ENCODE measurements at regions not wholly inside any gene's neighbourhood (a gene's known extent, or its start where the extent isn't known, plus 50 kb on each side); places are given as distances from the start of the nearest gene placed in this dataset.
A peak's percentile ranks its signal among the peaks of the same experiment; 100 is the strongest.

DNA sequence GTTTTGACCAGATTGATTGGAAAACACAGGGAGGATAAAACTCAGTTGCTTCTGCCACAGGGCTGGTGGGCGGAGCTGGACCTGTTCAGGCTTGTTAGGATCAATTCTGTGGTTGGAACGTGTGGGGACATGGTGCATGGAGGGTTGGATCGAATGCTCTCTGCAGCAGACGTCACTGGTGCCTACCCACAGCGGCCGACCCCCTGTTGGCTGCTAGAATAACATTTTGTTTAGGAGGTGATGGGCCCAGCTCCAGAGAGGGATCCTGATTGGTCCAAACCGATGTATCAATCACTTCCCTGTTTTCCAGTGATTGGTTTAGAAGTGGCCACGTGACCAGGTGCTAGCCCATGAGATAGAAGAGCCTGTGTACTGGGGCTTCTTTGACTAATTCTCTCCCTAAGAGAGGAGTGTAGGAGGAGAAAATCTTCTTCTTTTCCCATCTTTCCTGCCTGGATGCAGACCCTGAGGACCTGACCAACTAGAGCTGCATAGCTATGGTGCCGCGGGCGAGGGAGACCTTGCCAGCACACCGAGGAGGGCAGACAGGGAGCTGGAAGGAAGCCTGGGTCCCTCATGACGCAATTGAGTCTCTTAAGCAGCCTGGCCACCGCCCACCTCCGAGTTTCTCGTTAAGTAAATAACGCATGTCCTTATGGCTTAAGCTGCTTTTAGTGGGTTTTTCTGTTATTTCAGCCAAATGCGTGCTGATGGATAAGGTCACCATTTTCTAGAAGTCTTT, 163.5 kb downstream of the AACS start:
- DNase-seq: no peak

GRCh38 chr12:125229878-125230530, 164.8 kb downstream of the AACS start:
- no peak for DNase-seq

DNA sequence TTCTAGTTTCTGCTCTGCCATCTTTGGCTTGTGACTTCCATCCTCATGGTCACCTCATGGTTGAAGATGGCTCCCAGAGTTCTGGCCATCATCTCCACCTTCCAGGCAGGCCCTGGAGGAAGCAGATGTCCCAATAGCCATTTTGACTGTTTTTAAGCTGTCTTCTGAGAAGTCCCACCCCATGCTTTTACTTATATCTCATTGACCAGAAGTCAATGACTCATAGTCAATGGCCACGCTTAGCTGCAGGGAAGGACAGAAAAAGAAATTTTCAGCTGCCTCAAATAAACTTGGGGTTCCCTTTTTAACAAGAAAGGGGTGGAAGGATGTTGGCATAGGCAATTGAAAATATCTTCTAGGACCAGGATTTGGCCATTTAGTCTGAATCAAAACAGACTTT, 168.1 kb downstream of the AACS start:
- no peak for DNase-seq

DNA sequence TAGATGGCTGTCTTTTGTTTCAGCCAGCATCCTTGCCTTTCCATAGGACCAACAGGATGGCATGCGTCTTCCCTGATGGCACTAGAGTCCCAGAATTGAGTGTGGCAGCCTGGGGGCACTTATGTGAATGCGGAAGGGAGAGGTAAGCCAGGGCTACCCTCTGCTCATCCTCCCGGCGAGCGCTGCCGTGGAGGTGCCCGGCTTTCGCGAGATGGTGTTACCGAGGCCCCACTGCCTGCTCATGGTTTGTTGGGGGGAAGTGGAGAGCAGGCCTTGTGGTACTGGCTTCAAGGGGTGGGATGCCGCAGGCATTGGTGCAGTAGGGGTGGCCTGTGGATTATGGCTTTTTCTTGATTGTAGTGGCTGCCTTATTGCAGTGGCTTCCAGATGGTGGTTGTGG, 174.3 kb downstream of the AACS start:
- DNase-seq: no peak

GRCh38 chr12:125240717-125241116, 175.5 kb downstream of the AACS start:
- no peak for DNase-seq

DNA sequence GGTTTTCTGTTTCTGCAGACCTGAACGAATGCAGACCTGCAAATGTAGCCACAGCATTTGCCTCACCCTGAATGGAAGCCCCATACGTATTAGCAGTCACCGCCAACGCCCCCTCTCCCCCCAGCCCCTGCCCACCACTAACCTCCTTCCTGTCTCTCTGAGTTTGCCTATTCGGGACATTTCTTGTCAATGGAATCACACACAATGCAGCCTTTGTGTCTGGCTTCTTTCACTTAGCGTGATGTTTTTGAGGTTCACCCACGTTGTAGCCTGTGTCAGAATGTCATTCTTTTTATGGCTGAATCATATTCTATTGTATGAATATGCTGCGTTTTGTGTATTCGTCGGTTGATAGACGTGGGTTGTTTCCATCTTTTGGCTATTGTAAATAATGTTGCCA, 178.6 kb downstream of the AACS start:
- no peak for DNase-seq

- no peak for DNase-seq
Observed at GRCh38 chr12:125244338-125244737, 179.1 kb downstream of the AACS start.

DNA sequence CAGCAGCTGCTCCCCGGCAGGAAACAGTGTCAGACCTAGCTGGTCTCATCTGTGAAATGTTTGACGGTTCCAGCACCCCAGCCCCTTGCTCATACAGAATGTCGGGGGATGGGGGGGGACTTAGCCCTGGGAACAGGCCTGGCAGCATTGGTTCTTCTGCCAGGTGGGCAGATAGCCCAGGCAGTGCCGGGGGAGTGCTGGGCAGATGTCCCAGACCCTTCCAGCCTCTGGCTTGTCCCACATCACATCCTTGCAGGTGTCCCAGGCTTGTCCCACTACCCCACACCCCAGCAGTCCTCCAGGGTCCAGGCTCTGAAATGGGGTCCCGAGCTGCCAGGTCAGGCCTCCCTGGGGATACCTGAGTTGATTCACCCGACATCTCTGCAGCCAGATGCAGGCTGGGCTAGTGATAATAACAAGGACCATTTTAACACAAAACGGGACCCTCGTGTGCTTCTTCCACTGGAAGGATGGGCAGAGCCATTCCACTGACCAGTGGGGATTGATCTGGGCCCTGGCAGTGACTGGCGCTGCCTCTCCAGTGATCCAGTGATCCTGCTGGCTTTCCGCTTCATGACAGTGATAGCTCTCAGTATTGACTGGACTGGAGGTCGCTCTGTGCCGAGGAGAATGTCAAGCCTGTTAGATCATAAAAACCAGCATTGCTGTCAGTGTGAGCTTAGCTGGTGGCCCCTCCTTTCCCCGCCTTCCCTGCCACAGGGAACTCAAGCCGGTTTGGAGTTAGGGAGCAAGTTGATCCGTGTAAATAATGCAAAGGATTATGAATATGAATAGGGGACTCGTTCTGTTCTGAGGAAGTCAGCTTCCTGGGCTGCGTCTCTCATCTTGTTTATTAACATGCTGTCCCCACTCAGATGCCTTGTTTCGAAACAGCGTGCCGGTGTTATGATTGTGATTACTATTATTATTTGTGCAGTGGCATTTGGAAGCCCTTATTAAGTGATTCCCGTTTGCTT, 180.6 kb downstream of the AACS start:
- no peak for DNase-seq

- no peak for DNase-seq
Observed at GRCh38 chr12:125247477-125247876, 182.2 kb downstream of the AACS start.

GRCh38 chr12:125249066-125249824, 184.0 kb downstream of the AACS start:
- no peak for DNase-seq

DNA sequence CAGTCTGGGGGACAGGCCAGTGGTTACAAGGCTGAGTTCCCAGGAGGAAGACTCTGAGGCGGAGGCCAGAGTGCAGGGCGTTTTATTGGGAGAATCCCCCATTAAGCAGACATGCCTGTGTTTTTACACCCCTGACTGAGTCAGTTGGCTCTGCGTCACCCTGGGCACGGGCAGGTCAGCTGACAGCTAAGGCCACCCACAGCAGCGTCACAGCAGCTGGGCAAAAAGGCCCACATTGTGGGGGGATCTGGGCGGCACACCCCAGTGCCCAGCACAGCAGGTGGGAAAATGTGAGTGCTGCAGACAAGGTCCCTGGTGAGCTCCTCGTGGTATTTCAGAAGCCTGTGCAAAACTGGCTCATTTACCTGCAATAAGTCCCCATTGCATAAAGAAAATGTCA, 184.7 kb downstream of the AACS start:
- no peak for DNase-seq

- DNase-seq: no peak
Observed at GRCh38 chr12:125254236-125254635, 189.0 kb downstream of the AACS start.

DNA sequence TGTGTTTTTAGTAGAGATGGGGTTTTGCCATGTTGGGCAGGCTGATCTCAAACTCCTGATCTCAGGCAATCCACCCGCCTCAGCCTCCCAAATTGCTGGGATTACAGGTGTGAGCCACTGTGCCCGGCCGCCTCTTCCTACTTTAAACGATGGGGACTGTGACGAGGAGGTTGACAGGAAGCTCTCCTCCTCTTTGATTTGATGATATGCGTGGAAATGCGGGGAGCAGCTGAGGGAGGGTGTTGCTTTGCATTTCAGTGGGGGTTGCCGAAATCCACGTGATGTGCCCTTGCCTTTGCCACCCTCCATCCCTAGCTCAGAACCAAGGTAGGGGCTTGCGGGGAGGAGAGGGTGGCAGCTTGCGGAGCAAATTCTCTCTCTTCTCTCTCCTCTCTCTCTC, 189.6 kb downstream of the AACS start:
- no peak for DNase-seq

- no peak for DNase-seq
Observed at GRCh38 chr12:125255935-125256633, 190.8 kb downstream of the AACS start.

DNA sequence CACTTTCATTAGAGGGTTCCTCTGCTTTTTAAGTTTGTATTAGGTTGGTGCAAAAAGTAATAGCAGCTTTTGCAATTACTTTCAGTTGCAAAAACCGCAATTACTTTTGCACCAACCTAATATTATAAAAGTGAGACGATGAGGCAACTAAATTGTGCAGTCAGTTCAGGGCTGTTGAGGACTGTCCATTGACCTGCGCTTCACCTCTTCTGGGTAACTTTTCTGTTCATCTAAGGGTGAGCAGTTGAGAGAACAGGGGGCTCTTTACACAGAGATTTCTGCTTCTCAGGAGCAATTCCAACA, 191.3 kb downstream of the AACS start:
- no peak for DNase-seq

DNA sequence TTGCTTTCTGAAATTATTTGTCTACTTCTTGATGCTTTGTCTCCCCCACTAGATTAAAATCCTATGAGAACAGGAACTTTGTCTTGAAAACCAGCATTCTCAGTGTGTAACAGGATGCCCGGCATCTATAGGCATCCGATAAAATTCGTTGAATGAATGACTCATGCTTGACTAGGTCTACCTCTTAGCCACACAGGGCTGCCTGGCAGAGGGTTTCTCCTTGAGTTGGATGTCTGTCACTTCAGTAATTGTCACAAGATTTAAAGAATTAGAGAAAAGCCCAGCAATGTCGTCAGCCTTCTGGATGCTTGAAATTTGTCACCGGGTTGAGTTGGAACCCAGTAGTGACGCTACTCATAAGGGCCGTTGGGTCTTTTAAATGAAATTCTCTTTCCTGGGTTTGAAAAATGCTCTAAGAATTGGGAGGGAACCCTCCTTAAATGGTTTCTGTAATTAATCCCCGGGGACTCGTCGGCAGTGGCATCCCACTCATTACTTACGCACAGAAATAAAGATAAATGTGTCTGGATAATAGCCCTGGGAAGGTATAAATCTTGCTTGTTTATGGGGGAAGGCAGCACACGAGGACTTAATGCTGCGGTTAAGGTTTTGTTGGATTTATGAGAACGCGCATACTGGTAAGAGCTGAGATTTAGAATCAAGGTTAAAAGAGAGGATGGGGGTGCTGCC, 194.1 kb downstream of the AACS start:
- DNase-seq: no peak

GRCh38 chr12:125262851-125263250, 197.6 kb downstream of the AACS start:
- no peak for DNase-seq

- DNase-seq: no peak
Observed at GRCh38 chr12:125263385-125263784, 198.2 kb downstream of the AACS start.

GRCh38 chr12:125267114-125267513, 201.9 kb downstream of the AACS start:
- no peak for DNase-seq

DNA sequence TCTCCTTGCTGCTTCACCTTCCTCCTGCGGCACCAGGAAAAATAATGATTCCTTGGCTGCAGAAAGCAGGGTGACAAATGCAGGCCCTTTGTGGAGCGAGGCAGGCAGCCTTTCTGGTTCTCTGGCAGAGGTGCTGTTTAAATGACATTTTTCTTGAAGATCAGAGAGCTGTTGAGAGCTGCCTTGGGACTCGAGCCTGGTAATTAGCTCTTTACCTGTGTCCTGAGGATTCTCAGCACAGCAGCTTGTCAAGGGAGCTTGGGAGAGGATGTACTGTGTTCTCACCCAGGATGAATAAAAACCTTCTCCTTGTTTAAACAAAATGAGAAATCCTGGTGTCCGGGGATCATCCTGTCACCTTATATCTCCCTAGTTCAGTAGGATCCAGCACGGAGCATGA, 204.0 kb downstream of the AACS start:
- no peak for DNase-seq

- peak; percentile 18 for DNase-seq
Observed at GRCh38 chr12:125271892-125272291, 206.7 kb downstream of the AACS start.
